ENCODE measurements at regions not wholly inside any gene's neighbourhood (a gene's known extent, or its start where the extent isn't known, plus 50 kb on each side); places are given as distances from the start of the nearest gene placed in this dataset.
"Not testable (repeated sequence)": the region's sequence is repeated elsewhere in the genome, so short reads cannot be mapped to it uniquely, and the experiment has no call there.

GRCh38 chr2:38243186-38243880, 133.7 kb downstream of the ATL2 start:
- intact Hi-C loops (cut with DNase I): no loop called here
- H3K27ac ChIP-seq (ENCODE audit: low read length): no peak overlapping the region
- WGBS: 72% methylated on average over 3 of the region's 3 CpGs
- no peak for ATAC-seq
- H3K27me3 ChIP-seq (ENCODE audit: control insufficient read depth, insufficient read depth): no peaks in the 10 kb centered on the region
- H3K4me1 ChIP-seq (ENCODE audit: control insufficient read depth, insufficient read depth, low read length): no peaks in the 10 kb centered on the region
- DNase-seq: no peak
- H3K4me3 ChIP-seq (ENCODE audit: low read length): no peak overlapping the region
- no peaks in the 10 kb centered on the region for H3K9me3 ChIP-seq (ENCODE audit: control insufficient read depth, low read length)

GRCh38 chr2:38239452-38239851, 137.6 kb downstream of the ATL2 start:
- Histone ChIP-seq H3K4me1 (ENCODE audit: control insufficient read depth, insufficient read depth, low read length) (no peaks in the 10 kb centered on the region), H3K9me3 (ENCODE audit: control insufficient read depth, low read length) (no peaks in the 10 kb centered on the region), H3K27ac (ENCODE audit: low read length) (no peak overlapping the region), H3K4me3 (ENCODE audit: low read length) (no peak overlapping the region), H3K27me3 (ENCODE audit: control insufficient read depth, insufficient read depth) (no peaks in the 10 kb centered on the region)
- ATAC-seq (no peak), DNase-seq (no peak)
- 87% methylated on average over 10 of the region's 10 CpGs for WGBS
- intact Hi-C loops (cut with DNase I): no loop called here

GRCh38 chr2:38238705-38239104, 138.4 kb downstream of the ATL2 start:
- H3K9me3 ChIP-seq (ENCODE audit: control insufficient read depth, low read length); H3K27ac ChIP-seq (ENCODE audit: low read length); H3K4me1 ChIP-seq (ENCODE audit: control insufficient read depth, insufficient read depth, low read length); ATAC-seq; H3K4me3 ChIP-seq (ENCODE audit: low read length); intact Hi-C loops (cut with DNase I); H3K27me3 ChIP-seq (ENCODE audit: control insufficient read depth, insufficient read depth); DNase-seq: not testable (repeated sequence)
- WGBS: 94% methylated on average over 5 of the region's 5 CpGs

GRCh38 chr2:38237311-38237710, 139.8 kb downstream of the ATL2 start:
- Histone ChIP-seq H3K9me3 (ENCODE audit: control insufficient read depth, low read length) (no peaks in the 10 kb centered on the region), H3K4me3 (ENCODE audit: low read length) (no peak overlapping the region), H3K27me3 (ENCODE audit: control insufficient read depth, insufficient read depth) (no peaks in the 10 kb centered on the region), H3K27ac (ENCODE audit: low read length) (no peak overlapping the region), H3K4me1 (ENCODE audit: control insufficient read depth, insufficient read depth, low read length) (no peaks in the 10 kb centered on the region)
- ATAC-seq (no peak), DNase-seq (no peak)
- intact Hi-C loops (cut with DNase I): no loop called here
- WGBS: 92% methylated on average over 2 of the region's 2 CpGs

GRCh38 chr2:38233231-38233983, 143.7 kb downstream of the ATL2 start:
- 69% methylated on average over 9 of the region's 9 CpGs for WGBS
- intact Hi-C loops (cut with DNase I): no loop called here
- H3K27ac ChIP-seq (ENCODE audit: low read length): no peak overlapping the region
- no peaks in the 10 kb centered on the region for H3K4me1 ChIP-seq (ENCODE audit: control insufficient read depth, insufficient read depth, low read length)
- DNase-seq: peak in 1 of 3 donors; percentile 21
- no peak overlapping the region for H3K4me3 ChIP-seq (ENCODE audit: low read length)
- no peaks in the 10 kb centered on the region for H3K27me3 ChIP-seq (ENCODE audit: control insufficient read depth, insufficient read depth)
- H3K9me3 ChIP-seq (ENCODE audit: control insufficient read depth, low read length): no peaks in the 10 kb centered on the region
- peak; percentile 88 to 91 for ATAC-seq

GRCh38 chr2:38232454-38232853, 144.6 kb downstream of the ATL2 start:
- WGBS: 76% methylated on average over 1 of the region's 1 CpG
- Histone ChIP-seq H3K4me3 (ENCODE audit: low read length) (no peak overlapping the region), H3K27me3 (ENCODE audit: control insufficient read depth, insufficient read depth) (no peaks in the 10 kb centered on the region), H3K27ac (ENCODE audit: low read length) (no peak overlapping the region), H3K4me1 (ENCODE audit: control insufficient read depth, insufficient read depth, low read length) (no peaks in the 10 kb centered on the region), H3K9me3 (ENCODE audit: control insufficient read depth, low read length) (no peaks in the 10 kb centered on the region)
- ATAC-seq: no peak
- DNase-seq: no peak
- intact Hi-C loops (cut with DNase I): no loop called here

GRCh38 chr2:38230756-38231155, 146.3 kb downstream of the ATL2 start:
- WGBS: 55% methylated on average over 4 of the region's 4 CpGs
- Histone ChIP-seq H3K4me3 (ENCODE audit: low read length) (no peak overlapping the region), H3K27me3 (ENCODE audit: control insufficient read depth, insufficient read depth) (no peaks in the 10 kb centered on the region), H3K27ac (ENCODE audit: low read length) (no peak overlapping the region), H3K4me1 (ENCODE audit: control insufficient read depth, insufficient read depth, low read length) (no peaks in the 10 kb centered on the region), H3K9me3 (ENCODE audit: control insufficient read depth, low read length) (no peaks in the 10 kb centered on the region)
- DNase-seq (no peak), ATAC-seq (no peak)
- intact Hi-C loops (cut with DNase I): no loop called here

- Histone ChIP-seq H3K27me3 (ENCODE audit: control insufficient read depth, insufficient read depth) (no peaks in the 10 kb centered on the region), H3K4me1 (ENCODE audit: control insufficient read depth, insufficient read depth, low read length) (no peaks in the 10 kb centered on the region), H3K9me3 (ENCODE audit: control insufficient read depth, low read length) (no peaks in the 10 kb centered on the region), H3K4me3 (ENCODE audit: low read length) (no peak overlapping the region), H3K27ac (ENCODE audit: low read length) (no peak overlapping the region)
- intact Hi-C loops (cut with DNase I): no loop called here
- no peak for ATAC-seq
- DNase-seq: no peak
Observed at GRCh38 chr2:38228753-38229152, 148.3 kb downstream of the ATL2 start.

GRCh38 chr2:38224821-38225437, 149.0 kb upstream of the CYP1B1 start:
- ATAC-seq: peak; percentile 32 to 54
- intact Hi-C loops (cut with DNase I): no loop called here
- WGBS: 34% methylated on average over 1 of the region's 1 CpG

GRCh38 chr2:38224181-38224580, 148.2 kb upstream of the CYP1B1 start:
- ATAC-seq (no peak), DNase-seq (no peak)
- WGBS: 79% methylated on average over 2 of the region's 2 CpGs
- no peak overlapping the region for H3K27ac ChIP-seq (ENCODE audit: low read length)
- no peaks in the 10 kb centered on the region for H3K27me3 ChIP-seq (ENCODE audit: control insufficient read depth, insufficient read depth)
- intact Hi-C loops (cut with DNase I): no loop called here
- no peaks in the 10 kb centered on the region for H3K9me3 ChIP-seq (ENCODE audit: control insufficient read depth, low read length)
- H3K4me3 ChIP-seq (ENCODE audit: low read length): no peak overlapping the region
- H3K4me1 ChIP-seq (ENCODE audit: control insufficient read depth, insufficient read depth, low read length): no peaks in the 10 kb centered on the region

More at GRCh38 chr2:38224821-38225437, 149.0 kb upstream of the CYP1B1 start:
- no peaks in the 10 kb centered on the region for H3K27me3 ChIP-seq (ENCODE audit: control insufficient read depth, insufficient read depth)
- DNase-seq: no peak
- no peaks in the 10 kb centered on the region for H3K9me3 ChIP-seq (ENCODE audit: control insufficient read depth, low read length)
- no peak overlapping the region for H3K4me3 ChIP-seq (ENCODE audit: low read length)
- no peaks in the 10 kb centered on the region for H3K4me1 ChIP-seq (ENCODE audit: control insufficient read depth, insufficient read depth, low read length)
- H3K27ac ChIP-seq (ENCODE audit: low read length): no peak overlapping the region

GRCh38 chr2:38223256-38223655, 147.3 kb upstream of the CYP1B1 start:
- ATAC-seq (no peak), DNase-seq (no peak)
- Histone ChIP-seq H3K27me3 (ENCODE audit: control insufficient read depth, insufficient read depth) (no peaks in the 10 kb centered on the region), H3K4me1 (ENCODE audit: control insufficient read depth, insufficient read depth, low read length) (peaks cover 2% of the 10 kb centered on the region), H3K27ac (ENCODE audit: low read length) (no peak overlapping the region), H3K4me3 (ENCODE audit: low read length) (no peak overlapping the region), H3K9me3 (ENCODE audit: control insufficient read depth, low read length) (no peaks in the 10 kb centered on the region)
- intact Hi-C loops (cut with DNase I): no loop called here
- 92% methylated on average over 4 of the region's 4 CpGs for WGBS
